ENCODE measurements at regions not wholly inside any gene's neighbourhood (a gene's known extent, or its start where the extent isn't known, plus 50 kb on each side); places are given as distances from the start of the nearest gene placed in this dataset.

- H3K27ac ChIP-seq (ENCODE audit: extremely low read depth, low read depth, low read length), result no peak overlapping the region
- CTCF ChIA-PET, result interaction anchor here (0.6 kb wide), 1 partner anchor 9 kb away, joined by 4 read pairs; no protein-coding TSS in a partner anchor
Observed at GRCh38 chr2:195507447-195508138, 149.4 kb upstream of the SLC39A10 start.

GRCh38 chr2:195505701-195506100 is 151.3 kb upstream of the SLC39A10 start:
- H3K9me3 ChIP-seq (ENCODE audit: control insufficient read depth, insufficient read depth, low read depth, low read length), result no peaks in the 10 kb centered on the region
- CTCF ChIA-PET, result no interaction called here
- no peak overlapping the region for H3K4me3 ChIP-seq (ENCODE audit: low read depth, low read length)
- H3K27ac ChIP-seq (ENCODE audit: extremely low read depth, low read depth, low read length), result no peak overlapping the region
- H3K36me3 ChIP-seq (ENCODE audit: control insufficient read depth in 2 of 2, insufficient read depth in 1 of 2, low read length in 2 of 2), result no peaks in the 10 kb centered on the region
- POLR2A ChIA-PET, result no interaction called here
- no peaks in the 10 kb centered on the region for H3K4me1 ChIP-seq (ENCODE audit: control insufficient read depth, insufficient read depth, low read length)
- peak; percentile 34; the same call in 1 of the 2 replicates for TF ChIP-seq SCRT2 (tag by site-specific recombination; IDR thresholded peaks at IDR 0.05)
- TF ChIP-seq MEIS1 (CRISPR knock-in tag; IDR thresholded peaks at IDR 0.05; ENCODE audit: borderline replicate concordance), result no peak
- TF ChIP-seq HOXC10 (CRISPR knock-in tag; IDR thresholded peaks at IDR 0.05), result no peak

More at GRCh38 chr2:195507447-195508138, 149.4 kb upstream of the SLC39A10 start:
- H3K9me3 ChIP-seq (ENCODE audit: control insufficient read depth, insufficient read depth, low read depth, low read length), result no peaks in the 10 kb centered on the region
- POLR2A ChIA-PET, result no interaction called here
- TF ChIP-seq ZNF280D (tag by site-specific recombination; IDR thresholded peaks at IDR 0.05), result no peak
- no peak overlapping the region for H3K4me3 ChIP-seq (ENCODE audit: low read depth, low read length)
- H3K36me3 ChIP-seq (ENCODE audit: control insufficient read depth in 2 of 2, insufficient read depth in 1 of 2, low read length in 2 of 2), result no peaks in the 10 kb centered on the region
- no peaks in the 10 kb centered on the region for H3K4me1 ChIP-seq (ENCODE audit: control insufficient read depth, insufficient read depth, low read length)

- Histone ChIP-seq H3K27ac (ENCODE audit: extremely low read depth, low read depth, low read length) (no peak overlapping the region), H3K9me3 (ENCODE audit: control insufficient read depth, insufficient read depth, low read depth, low read length) (no peaks in the 10 kb centered on the region), H3K36me3 (ENCODE audit: control insufficient read depth in 2 of 2, insufficient read depth in 1 of 2, low read length in 2 of 2) (no peaks in the 10 kb centered on the region), H3K4me1 (ENCODE audit: control insufficient read depth, insufficient read depth, low read length) (no peaks in the 10 kb centered on the region), H3K4me3 (ENCODE audit: low read depth, low read length) (no peak overlapping the region)
- ChIA-PET POLR2A (no interaction called here), CTCF (interaction anchor here (0.7 kb wide), 1 partner anchor 34 kb away, joined by 3 read pairs; no protein-coding TSS in a partner anchor)
- TF ChIP-seq ZNF791 (tag by site-specific recombination; IDR thresholded peaks at IDR 0.05) (no peak), ZNF266 (tag by site-specific recombination; IDR thresholded peaks at IDR 0.05; ENCODE audit: low read depth) (no peak), SP3 (tag by site-specific recombination; IDR thresholded peaks at IDR 0.05) (no peak), ZNF114 (tag by site-specific recombination; IDR thresholded peaks at IDR 0.05) (no peak), RBAK (tag by site-specific recombination; IDR thresholded peaks at IDR 0.05) (no peak), ELK4 (IDR thresholded peaks at IDR 0.05; ENCODE audit: borderline replicate concordance, low read depth, low read length) (no peak), PRDM1 (tag by site-specific recombination; IDR thresholded peaks at IDR 0.05) (no peak), YY1 (tag by site-specific recombination; IDR thresholded peaks at IDR 0.05) (no peak), OSR2 (tag by site-specific recombination; IDR thresholded peaks at IDR 0.05) (no peak), ZNF843 (tag by site-specific recombination; IDR thresholded peaks at IDR 0.05) (no peak), ZNF530 (tag by site-specific recombination; IDR thresholded peaks at IDR 0.05; ENCODE audit: low read depth) (no peak), HOXC10 (CRISPR knock-in tag; IDR thresholded peaks at IDR 0.05) (no peak), PRDM6 (tag by site-specific recombination; IDR thresholded peaks at IDR 0.05) (no peak), ZNF629 (tag by site-specific recombination; IDR thresholded peaks at IDR 0.05) (no peak), ZNF398 (tag by site-specific recombination; IDR thresholded peaks at IDR 0.05) (no peak)
Observed at GRCh38 chr2:195503208-195503607, 153.8 kb upstream of the SLC39A10 start.
